Upper lobe of right lung (tissue), 1 donor: ENCODE measurements at regions not wholly inside any gene's neighbourhood (a gene's known extent, or its start where the extent isn't known, plus 50 kb on each side); places are given as distances from the start of the nearest gene placed in this dataset.
"Not testable (repeated sequence)": the region's sequence is repeated elsewhere in the genome, so short reads cannot be mapped to it uniquely, and the experiment has no call there.

Experiments
- ATAC-seq: fragments of 200-7000 bp; cut with Tn5 transposase; one replicate; pipeline ENCODE4 v1.9.1; 2020; ENCODE audit warnings: mild to moderate bottlenecking, moderate library complexity
- DNase-seq: peaks from one replicate; pipeline ENCODE4 v3.0.0-alpha.2; 2020
- H3K27ac ChIP-seq: fragments of 200-600 bp; one replicate; pipeline ENCODE4 v1.8.0; 2022
- H3K27me3 ChIP-seq: fragments of 200-600 bp; one replicate; pipeline ENCODE4 v1.8.0; 2022; ENCODE audit warnings: mild to moderate bottlenecking
- H3K36me3 ChIP-seq: fragments of 200-600 bp; one replicate; pipeline ENCODE4 v1.8.0; 2022
- H3K4me1 ChIP-seq: fragments of 200-600 bp; one replicate; pipeline ENCODE4 v1.8.0; 2022
- H3K4me3 ChIP-seq: fragments of 200-600 bp; one replicate; pipeline ENCODE4 v1.8.0; 2022; ENCODE audit warnings: mild to moderate bottlenecking
- H3K9me3 ChIP-seq: fragments of 200-600 bp; one replicate; pipeline ENCODE4 v1.8.0; 2022
- intact Hi-C: fragments of 100-400 bp; cut with DNase I; formaldehyde crosslinking; loops from one replicate; pipeline ENCODE4 v1.11.0; 2022
- TF ChIP-seq, protein P1 (sequence below): fragments of 200-600 bp; IDR thresholded peaks from one replicate; pipeline ENCODE4 v1.8.0; 2022; ENCODE audit warnings: antibody characterized with exemption
- donor health status: DM: no; HTN: yes; CAD: no; lungs with severe emphysema.

GRCh38 chr12:68984796-68985573 is 52.0 kb upstream of the CPM start:
- intact Hi-C loops: no loop called here
- H3K9me3 ChIP-seq: no peaks in the 10 kb centered on the region
- TF ChIP-seq, protein P1, sequence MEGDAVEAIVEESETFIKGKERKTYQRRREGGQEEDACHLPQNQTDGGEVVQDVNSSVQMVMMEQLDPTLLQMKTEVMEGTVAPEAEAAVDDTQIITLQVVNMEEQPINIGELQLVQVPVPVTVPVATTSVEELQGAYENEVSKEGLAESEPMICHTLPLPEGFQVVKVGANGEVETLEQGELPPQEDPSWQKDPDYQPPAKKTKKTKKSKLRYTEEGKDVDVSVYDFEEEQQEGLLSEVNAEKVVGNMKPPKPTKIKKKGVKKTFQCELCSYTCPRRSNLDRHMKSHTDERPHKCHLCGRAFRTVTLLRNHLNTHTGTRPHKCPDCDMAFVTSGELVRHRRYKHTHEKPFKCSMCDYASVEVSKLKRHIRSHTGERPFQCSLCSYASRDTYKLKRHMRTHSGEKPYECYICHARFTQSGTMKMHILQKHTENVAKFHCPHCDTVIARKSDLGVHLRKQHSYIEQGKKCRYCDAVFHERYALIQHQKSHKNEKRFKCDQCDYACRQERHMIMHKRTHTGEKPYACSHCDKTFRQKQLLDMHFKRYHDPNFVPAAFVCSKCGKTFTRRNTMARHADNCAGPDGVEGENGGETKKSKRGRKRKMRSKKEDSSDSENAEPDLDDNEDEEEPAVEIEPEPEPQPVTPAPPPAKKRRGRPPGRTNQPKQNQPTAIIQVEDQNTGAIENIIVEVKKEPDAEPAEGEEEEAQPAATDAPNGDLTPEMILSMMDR: no peak
- no peaks in the 10 kb centered on the region for H3K4me1 ChIP-seq
- H3K27ac ChIP-seq: no peak overlapping the region
- H3K27me3 ChIP-seq: no peaks in the 10 kb centered on the region
- H3K4me3 ChIP-seq: no peak overlapping the region
- ATAC-seq: peak; percentile 41
- no peaks in the 10 kb centered on the region for H3K36me3 ChIP-seq
- no peak for DNase-seq

GRCh38 chr12:68997526-68997925 is 64.6 kb upstream of the CPM start:
- H3K9me3 ChIP-seq, H3K4me1 ChIP-seq, intact Hi-C loops, H3K36me3 ChIP-seq, DNase-seq, H3K27me3 ChIP-seq, ATAC-seq, H3K27ac ChIP-seq, H3K4me3 ChIP-seq: not testable (repeated sequence)

GRCh38 chr12:68998041-68998440 is 65.1 kb upstream of the CPM start:
- H3K27ac ChIP-seq: no peak overlapping the region
- H3K4me3 ChIP-seq: no peak overlapping the region
- TF ChIP-seq, protein P1: no peak
- DNase-seq: no peak
- no peaks in the 10 kb centered on the region for H3K4me1 ChIP-seq
- no peaks in the 10 kb centered on the region for H3K9me3 ChIP-seq
- H3K36me3 ChIP-seq: no peaks in the 10 kb centered on the region
- H3K27me3 ChIP-seq: no peaks in the 10 kb centered on the region
- intact Hi-C loops: no loop called here
- no peak for ATAC-seq

DNA sequence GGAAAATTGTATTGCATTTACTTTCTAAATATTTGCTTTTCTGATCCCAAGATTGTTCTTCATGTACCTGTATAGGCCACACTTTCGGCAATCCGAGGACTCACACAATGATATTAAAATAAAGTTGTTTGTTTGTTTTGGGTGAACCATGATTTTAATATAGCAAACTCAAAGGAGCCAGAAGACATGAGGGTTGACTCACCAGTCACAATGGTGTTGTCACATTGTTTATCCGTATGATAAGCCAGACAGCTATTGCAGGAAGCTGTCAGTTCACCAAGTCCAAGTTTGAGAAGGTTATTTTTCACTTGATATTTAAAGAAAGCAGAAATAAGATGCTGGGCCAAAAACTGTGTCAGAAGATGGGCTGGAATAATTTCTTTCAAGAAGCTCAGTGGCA is 67.1 kb upstream of the CPM start:
- no peak for DNase-seq
- no peak for ATAC-seq

GRCh38 chr12:69000540-69001243 is 67.7 kb upstream of the CPM start:
- TF ChIP-seq, protein P1: no peak
- Histone ChIP-seq H3K36me3 (no peaks in the 10 kb centered on the region), H3K4me1 (no peaks in the 10 kb centered on the region), H3K4me3 (no peak overlapping the region), H3K9me3 (no peaks in the 10 kb centered on the region), H3K27me3 (no peaks in the 10 kb centered on the region), H3K27ac (no peak overlapping the region)
- ATAC-seq (no peak), DNase-seq (no peak)
- intact Hi-C loops: no loop called here

More for the DNA sequence above, 67.1 kb upstream of the CPM start:
- no peaks in the 10 kb centered on the region for H3K27me3 ChIP-seq
- H3K9me3 ChIP-seq: no peaks in the 10 kb centered on the region
- no peak overlapping the region for H3K27ac ChIP-seq
- H3K4me1 ChIP-seq: no peaks in the 10 kb centered on the region
- no peaks in the 10 kb centered on the region for H3K36me3 ChIP-seq
- no peak overlapping the region for H3K4me3 ChIP-seq
- TF ChIP-seq, protein P1: no peak
- intact Hi-C loops: no loop called here

GRCh38 chr12:69001251-69001650 is 68.3 kb upstream of the CPM start:
- intact Hi-C loops: no loop called here

More at GRCh38 chr12:69001251-69001650, 68.3 kb upstream of the CPM start:
- no peaks in the 10 kb centered on the region for H3K27me3 ChIP-seq
- ATAC-seq (no peak), DNase-seq (no peak)
- H3K4me1 ChIP-seq: peaks cover under 1% of the 10 kb centered on the region
- no peaks in the 10 kb centered on the region for H3K36me3 ChIP-seq
- no peak overlapping the region for H3K27ac ChIP-seq
- TF ChIP-seq, protein P1: no peak
- no peak overlapping the region for H3K4me3 ChIP-seq
- no peaks in the 10 kb centered on the region for H3K9me3 ChIP-seq
